RWPE1 (cell line): ENCODE measurements at regions not wholly inside any gene's neighbourhood (a gene's known extent, or its start where the extent isn't known, plus 50 kb on each side); places are given as distances from the start of the nearest gene placed in this dataset.
"Not testable (repeated sequence)": the region's sequence is repeated elsewhere in the genome, so short reads cannot be mapped to it uniquely, and the experiment has no call there.

Experiments used
- CTCF ChIA-PET: fragments of 350-600 bp; sonication (Branson Sonifier 250); formaldehyde crosslinking; extraction: SDS; loops from one replicate; lab custom pipeline; 2021; lab: Yijun Ruan, JAX
- POLR2A ChIA-PET: fragments of 400-600 bp; formaldehyde crosslinking; extraction: SDS; loops from one replicate; lab custom pipeline; 2020; ENCODE audit warnings: antibody characterized with exemption; ENCODE audit not compliant: low non-redundant PET; lab: Yijun Ruan, JAX
- DNase-seq: peaks from one replicate; pipeline ENCODE4 v3.0.0; 2012; ENCODE audit warnings: low spot score
- H3K27ac ChIP-seq: fragments of 450-650 bp; 2 replicates; pipeline ENCODE4 v1.5.1; 2017
- TF ChIP-seq, protein P1 (sequence below): fragments of 450-650 bp; conservative IDR thresholded peaks from 2 replicates; pipeline ENCODE4 v1.5.1; 2017; ENCODE audit warnings: low read depth, mild to moderate bottlenecking

GRCh38 chr2:111595072-111595471 lies 288.9 kb downstream of the ANAPC1 start:
- CTCF ChIA-PET, DNase-seq, POLR2A ChIA-PET, H3K27ac ChIP-seq: not testable (repeated sequence)

DNA sequence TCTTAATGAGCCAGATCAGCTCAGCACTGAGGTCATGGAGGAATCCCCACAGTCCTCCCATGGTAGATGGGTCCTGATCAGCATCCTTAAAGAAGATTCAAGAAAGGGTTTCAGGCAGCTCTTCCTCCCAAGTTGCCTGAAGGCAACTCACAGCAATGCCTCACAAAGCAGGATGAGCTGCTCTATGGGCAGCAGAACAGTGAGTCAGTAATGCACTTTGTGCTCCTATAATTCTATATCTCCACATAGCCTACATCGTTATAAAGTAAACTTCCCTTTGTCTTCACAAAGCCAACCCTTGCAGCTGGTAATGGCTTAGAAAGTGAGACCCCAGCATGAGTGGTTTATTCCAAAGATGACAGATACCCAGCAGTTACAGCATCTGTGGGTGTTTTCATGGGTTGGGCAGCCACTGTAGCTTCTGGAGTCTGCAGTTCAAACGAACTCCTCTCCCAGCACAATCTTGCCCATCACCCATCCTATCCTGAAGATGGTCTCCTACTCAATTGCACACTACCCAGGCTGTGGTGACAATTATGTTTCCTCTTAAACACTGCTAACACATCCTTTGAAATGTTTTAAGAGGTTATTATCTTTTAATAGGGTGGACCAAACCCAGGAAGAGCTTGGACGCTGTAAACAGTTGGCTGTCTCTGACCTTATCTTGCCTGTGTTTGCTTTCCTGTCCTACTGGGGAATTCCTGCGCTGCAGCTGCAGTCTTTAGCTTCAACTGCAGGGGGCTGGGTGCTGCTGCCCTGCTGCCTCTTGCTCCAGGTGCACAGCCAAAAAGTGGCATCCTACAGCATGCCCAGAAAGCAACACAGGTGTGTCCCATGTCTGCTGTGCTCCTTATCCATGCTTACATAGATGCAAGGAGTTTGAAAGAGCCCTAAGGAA lies 286.9 kb downstream of the ANAPC1 start:
- POLR2A ChIA-PET, H3K27ac ChIP-seq, CTCF ChIA-PET, DNase-seq: not testable (repeated sequence)

DNA sequence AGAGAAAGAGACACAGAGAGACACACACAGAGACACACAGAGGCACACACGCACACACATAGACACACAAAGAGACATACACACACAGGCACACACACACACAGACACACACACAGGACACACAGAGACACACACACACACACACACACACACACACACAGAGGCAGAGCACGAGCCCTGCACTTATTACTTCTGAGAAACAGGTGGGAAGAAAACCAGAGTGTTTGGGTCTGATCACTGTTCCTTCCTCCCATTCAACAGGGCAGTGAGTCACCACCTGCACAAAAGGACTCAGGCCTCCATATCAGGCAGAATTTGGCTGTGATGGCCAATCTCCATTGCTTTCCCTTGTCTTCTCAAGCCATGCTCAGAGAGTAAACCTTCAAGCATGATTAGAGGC lies 285.0 kb downstream of the ANAPC1 start:
- CTCF ChIA-PET, POLR2A ChIA-PET, H3K27ac ChIP-seq, DNase-seq: not testable (repeated sequence)

DNA sequence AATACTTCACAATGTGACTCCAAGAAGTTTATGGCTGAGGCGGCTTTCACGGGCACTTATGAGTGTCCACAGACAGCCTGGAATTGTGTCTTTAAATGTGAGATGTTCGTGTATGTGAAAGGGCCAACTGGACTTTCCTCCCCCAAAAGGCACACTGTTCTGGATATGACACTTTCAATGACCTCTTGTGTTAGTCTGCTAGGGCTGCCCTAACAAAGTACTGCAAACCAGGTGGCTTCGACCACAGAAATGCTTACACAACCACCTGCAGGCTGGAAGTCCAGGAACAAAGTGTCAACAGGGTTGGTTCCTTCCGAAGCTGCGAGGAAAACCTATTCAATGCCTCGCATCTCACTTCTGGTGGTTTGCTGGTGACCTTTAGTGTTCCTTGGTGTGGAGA lies 281.7 kb downstream of the ANAPC1 start:
- H3K27ac ChIP-seq, DNase-seq, CTCF ChIA-PET, POLR2A ChIA-PET: not testable (repeated sequence)

- CTCF ChIA-PET, DNase-seq, H3K27ac ChIP-seq, POLR2A ChIA-PET: not testable (repeated sequence)
These were observed 278.2 kb downstream of the ANAPC1 start for GRCh38 chr2:111605798-111606197.

GRCh38 chr2:111606632-111607031 lies 277.4 kb downstream of the ANAPC1 start:
- CTCF ChIA-PET, H3K27ac ChIP-seq, POLR2A ChIA-PET, DNase-seq: not testable (repeated sequence)

DNA sequence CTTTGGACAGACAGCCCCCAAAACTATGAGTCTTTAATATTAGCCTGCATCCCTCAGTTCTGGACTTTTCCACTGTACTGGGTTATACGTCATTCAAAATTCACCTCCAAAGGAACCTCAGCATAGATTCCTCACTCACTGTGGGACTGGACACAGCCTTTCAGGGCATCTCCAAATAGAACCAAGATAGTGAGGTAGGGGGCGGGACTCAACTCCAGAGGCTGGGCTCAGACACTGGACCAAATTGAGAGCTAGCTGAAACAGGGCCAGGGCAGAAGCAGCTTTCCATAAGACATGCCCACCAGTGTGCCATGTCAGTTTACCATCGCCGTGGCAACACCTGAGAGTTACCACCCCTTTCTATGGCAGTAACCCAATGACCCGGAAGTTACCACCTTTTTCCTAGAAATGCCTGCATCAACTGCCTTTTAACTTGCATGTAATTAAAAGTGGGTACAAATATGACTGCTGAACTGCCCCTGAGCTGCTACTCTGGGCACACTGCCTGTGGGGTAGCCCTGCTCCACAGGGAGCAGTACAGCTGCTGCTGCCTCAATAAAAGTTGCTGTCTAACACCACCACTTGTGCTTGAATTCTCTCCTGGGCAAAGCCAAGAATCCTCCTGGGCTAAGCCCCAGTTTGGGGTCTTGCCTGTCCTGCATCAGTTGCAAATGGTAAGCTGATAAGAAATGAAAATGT lies 274.7 kb downstream of the ANAPC1 start:
- H3K27ac ChIP-seq, CTCF ChIA-PET, DNase-seq, POLR2A ChIA-PET: not testable (repeated sequence)

DNA sequence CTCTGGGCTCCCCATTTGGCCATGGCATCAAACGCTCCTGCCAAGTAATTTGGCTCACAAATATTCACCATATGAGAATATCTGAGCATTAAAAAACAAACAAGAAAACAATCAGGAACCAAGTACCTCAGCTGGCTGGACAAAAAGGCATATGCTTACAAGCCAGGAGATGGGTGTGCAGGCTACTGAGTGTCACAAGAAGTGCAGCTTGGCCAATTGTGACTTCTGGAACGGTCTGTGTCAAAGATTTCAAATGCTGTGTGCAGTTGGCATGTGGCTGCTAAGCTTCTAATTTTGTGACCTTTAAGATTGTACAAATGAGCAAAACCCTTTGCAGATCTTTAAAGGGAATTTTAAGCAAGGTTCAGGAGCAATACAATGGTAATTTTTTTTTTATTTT lies 274.0 kb downstream of the ANAPC1 start:
- POLR2A ChIA-PET, H3K27ac ChIP-seq, DNase-seq, CTCF ChIA-PET: not testable (repeated sequence)

- ChIA-PET CTCF (interaction anchor here (0.6 kb wide), 1 partner anchor 48 kb away, joined by 3 read pairs; no protein-coding TSS in a partner anchor), POLR2A (no interaction called here)
- DNase-seq, result no peak
- H3K27ac ChIP-seq, result no peak overlapping the region
- TF ChIP-seq, protein P1, sequence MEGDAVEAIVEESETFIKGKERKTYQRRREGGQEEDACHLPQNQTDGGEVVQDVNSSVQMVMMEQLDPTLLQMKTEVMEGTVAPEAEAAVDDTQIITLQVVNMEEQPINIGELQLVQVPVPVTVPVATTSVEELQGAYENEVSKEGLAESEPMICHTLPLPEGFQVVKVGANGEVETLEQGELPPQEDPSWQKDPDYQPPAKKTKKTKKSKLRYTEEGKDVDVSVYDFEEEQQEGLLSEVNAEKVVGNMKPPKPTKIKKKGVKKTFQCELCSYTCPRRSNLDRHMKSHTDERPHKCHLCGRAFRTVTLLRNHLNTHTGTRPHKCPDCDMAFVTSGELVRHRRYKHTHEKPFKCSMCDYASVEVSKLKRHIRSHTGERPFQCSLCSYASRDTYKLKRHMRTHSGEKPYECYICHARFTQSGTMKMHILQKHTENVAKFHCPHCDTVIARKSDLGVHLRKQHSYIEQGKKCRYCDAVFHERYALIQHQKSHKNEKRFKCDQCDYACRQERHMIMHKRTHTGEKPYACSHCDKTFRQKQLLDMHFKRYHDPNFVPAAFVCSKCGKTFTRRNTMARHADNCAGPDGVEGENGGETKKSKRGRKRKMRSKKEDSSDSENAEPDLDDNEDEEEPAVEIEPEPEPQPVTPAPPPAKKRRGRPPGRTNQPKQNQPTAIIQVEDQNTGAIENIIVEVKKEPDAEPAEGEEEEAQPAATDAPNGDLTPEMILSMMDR, result no peak
These were observed 267.3 kb downstream of the ANAPC1 start for GRCh38 chr2:111616651-111617218.

- CTCF ChIA-PET, result interaction anchor here (1.8 kb wide), 1 partner anchor 81 kb away, joined by 4 read pairs; no protein-coding TSS in a partner anchor
- TF ChIP-seq, protein P1, result no peak
- peak overlapping the region; percentile 71 for H3K27ac ChIP-seq
- DNase-seq, result peak; percentile 30
- POLR2A ChIA-PET, result no interaction called here
These were observed 266.4 kb downstream of the ANAPC1 start for GRCh38 chr2:111617299-111618225.
